Body of pancreas (tissue), 4 donors: ENCODE measurements at regions not wholly inside any gene's neighbourhood (a gene's known extent, or its start where the extent isn't known, plus 50 kb on each side); places are given as distances from the start of the nearest gene placed in this dataset.

Experiments
- CTCF ChIP-seq, 7 experiments: fragments of 450-650 bp in 4 of 7; fragments of 200-600 bp in 3 of 7; sonication (generic) in 3 of 7; IDR thresholded peaks; one replicate each; pipeline ENCODE4 v1.5.1; 2016 to 2019; ENCODE audit warnings: antibody characterized with exemption in 7 of 7
- POLR2A ChIP-seq, 3 donors: fragments of 450-650 bp; IDR thresholded peaks; one replicate each; pipeline ENCODE4 v1.6.1; 2016; ENCODE audit warnings: antibody characterized with exemption in 3 of 3, mild to moderate bottlenecking in 2 of 3

GRCh38 chr12:124093297-124093696 is 120.3 kb downstream of the ZNF664 start:
- no peak for TF ChIP-seq CTCF (IDR thresholded peaks at IDR 0.05)
- no peak for TF ChIP-seq POLR2A (IDR thresholded peaks at IDR 0.05)
